HEK293T (cell line): ENCODE measurements at regions not wholly inside any gene's neighbourhood (a gene's known extent, or its start where the extent isn't known, plus 50 kb on each side); places are given as distances from the start of the nearest gene placed in this dataset.

Experiments used
- ARNT ChIP-seq: fragments of 450-650 bp; IDR thresholded peaks from 2 replicates; pipeline ENCODE4 v1.6.1; 2017; ENCODE audit warnings: mild to moderate bottlenecking
- ELF4 ChIP-seq: fragments of 450-650 bp; IDR thresholded peaks from 2 replicates; pipeline ENCODE4 v1.6.1; 2017; ENCODE audit warnings: antibody characterized with exemption
- FOXK2 ChIP-seq: fragments of 450-650 bp; IDR thresholded peaks from 2 replicates; pipeline ENCODE4 v1.6.1; 2016; ENCODE audit warnings: mild to moderate bottlenecking
- FOXM1 ChIP-seq: fragments of 450-650 bp; IDR thresholded peaks from 2 replicates; pipeline ENCODE4 v1.6.1; 2017; ENCODE audit warnings: mild to moderate bottlenecking, borderline replicate concordance
- L3MBTL2 ChIP-seq: fragments of 450-650 bp; conservative IDR thresholded peaks from 2 replicates; pipeline ENCODE4 v1.6.1; 2016; ENCODE audit warnings: mild to moderate bottlenecking
- NFRKB ChIP-seq: fragments of 450-650 bp; IDR thresholded peaks from 2 replicates; pipeline ENCODE4 v1.6.1; 2016; ENCODE audit warnings: mild to moderate bottlenecking, moderate library complexity
- PKNOX1 ChIP-seq: fragments of 450-650 bp; IDR thresholded peaks from 2 replicates; pipeline ENCODE4 v1.6.1; 2016
- SP1 ChIP-seq: fragments of 450-650 bp; IDR thresholded peaks from 2 replicates; pipeline ENCODE4 v1.6.1; 2017
- TARDBP ChIP-seq: fragments of 450-650 bp; IDR thresholded peaks from 2 replicates; pipeline ENCODE4 v1.6.1; 2016

- TF ChIP-seq FOXM1 (no peak), ARNT (no peak), PKNOX1 (no peak), ELF4 (no peak), NFRKB (no peak), L3MBTL2 (no peak), SP1 (no peak), FOXK2 (no peak), TARDBP (no peak)
Observed at GRCh38 chr7:41803569-41803968, 100.7 kb upstream of the INHBA start.
